ENCODE measurements at regions not wholly inside any gene's neighbourhood (a gene's known extent, or its start where the extent isn't known, plus 50 kb on each side); places are given as distances from the start of the nearest gene placed in this dataset.

GRCh38 chr2:207399301-207399700 is 130.5 kb upstream of the CREB1 start:
- TF ChIP-seq, protein P1, sequence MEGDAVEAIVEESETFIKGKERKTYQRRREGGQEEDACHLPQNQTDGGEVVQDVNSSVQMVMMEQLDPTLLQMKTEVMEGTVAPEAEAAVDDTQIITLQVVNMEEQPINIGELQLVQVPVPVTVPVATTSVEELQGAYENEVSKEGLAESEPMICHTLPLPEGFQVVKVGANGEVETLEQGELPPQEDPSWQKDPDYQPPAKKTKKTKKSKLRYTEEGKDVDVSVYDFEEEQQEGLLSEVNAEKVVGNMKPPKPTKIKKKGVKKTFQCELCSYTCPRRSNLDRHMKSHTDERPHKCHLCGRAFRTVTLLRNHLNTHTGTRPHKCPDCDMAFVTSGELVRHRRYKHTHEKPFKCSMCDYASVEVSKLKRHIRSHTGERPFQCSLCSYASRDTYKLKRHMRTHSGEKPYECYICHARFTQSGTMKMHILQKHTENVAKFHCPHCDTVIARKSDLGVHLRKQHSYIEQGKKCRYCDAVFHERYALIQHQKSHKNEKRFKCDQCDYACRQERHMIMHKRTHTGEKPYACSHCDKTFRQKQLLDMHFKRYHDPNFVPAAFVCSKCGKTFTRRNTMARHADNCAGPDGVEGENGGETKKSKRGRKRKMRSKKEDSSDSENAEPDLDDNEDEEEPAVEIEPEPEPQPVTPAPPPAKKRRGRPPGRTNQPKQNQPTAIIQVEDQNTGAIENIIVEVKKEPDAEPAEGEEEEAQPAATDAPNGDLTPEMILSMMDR (IDR thresholded peaks at IDR 0.05; ENCODE audit: insufficient read depth, low read length) = no peak
- TF ChIP-seq POLR2AphosphoS5 (IDR thresholded peaks at IDR 0.05; ENCODE audit: low read depth) (no peak), SPI1 (IDR thresholded peaks at IDR 0.05; ENCODE audit: borderline replicate concordance, low read depth) (no peak)

All from HL-60 (cell line).